ENCODE measurements at regions not wholly inside any gene's neighbourhood (a gene's known extent, or its start where the extent isn't known, plus 50 kb on each side); places are given as distances from the start of the nearest gene placed in this dataset.

DNA sequence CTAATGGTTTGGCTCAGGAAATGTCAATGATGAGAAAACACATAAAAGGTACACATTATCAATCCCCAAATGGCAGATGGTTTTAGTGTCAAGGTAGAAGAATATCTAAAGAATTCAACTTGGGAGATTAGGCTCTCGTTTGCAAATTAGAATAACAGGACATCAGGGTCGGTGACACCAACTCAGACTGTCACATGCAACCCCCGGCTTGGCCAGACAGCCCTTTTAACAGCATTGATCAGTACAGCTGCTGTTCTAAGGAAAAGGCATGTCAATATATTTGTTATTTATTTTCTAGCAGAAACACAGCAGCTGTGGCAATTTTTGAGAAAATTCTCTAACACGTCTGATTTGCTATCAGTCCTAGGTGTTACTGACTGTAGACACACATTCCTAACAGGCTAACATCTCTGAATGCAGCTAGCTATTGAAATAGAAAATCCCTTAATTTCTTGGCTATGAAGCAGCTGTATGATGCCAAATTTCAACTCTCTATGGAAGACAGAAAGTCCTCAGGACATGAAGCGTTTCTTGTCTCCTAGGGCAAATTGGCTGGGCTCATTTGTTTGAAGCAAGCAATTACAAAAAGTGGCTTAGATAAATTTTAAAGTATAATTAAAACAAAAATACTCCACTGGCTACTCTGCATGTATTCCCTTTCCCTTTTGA is 269.0 kb upstream of the CXXC4 start:
- Histone ChIP-seq H3K36me3 (ENCODE audit: insufficient read depth in 1 of 2, low read depth in 1 of 2) (no peaks in the 10 kb centered on the region), H3K9me3 (no peaks in the 10 kb centered on the region), H3K27me3 (ENCODE audit: insufficient read depth in 3 of 3, low read length in 2 of 3) (no peaks in the 10 kb centered on the region), H3K4me1 (no peaks in the 10 kb centered on the region), H3K4me3 (no peak overlapping the region), H3K27ac (no peak overlapping the region)
- TF ChIP-seq, protein P1, sequence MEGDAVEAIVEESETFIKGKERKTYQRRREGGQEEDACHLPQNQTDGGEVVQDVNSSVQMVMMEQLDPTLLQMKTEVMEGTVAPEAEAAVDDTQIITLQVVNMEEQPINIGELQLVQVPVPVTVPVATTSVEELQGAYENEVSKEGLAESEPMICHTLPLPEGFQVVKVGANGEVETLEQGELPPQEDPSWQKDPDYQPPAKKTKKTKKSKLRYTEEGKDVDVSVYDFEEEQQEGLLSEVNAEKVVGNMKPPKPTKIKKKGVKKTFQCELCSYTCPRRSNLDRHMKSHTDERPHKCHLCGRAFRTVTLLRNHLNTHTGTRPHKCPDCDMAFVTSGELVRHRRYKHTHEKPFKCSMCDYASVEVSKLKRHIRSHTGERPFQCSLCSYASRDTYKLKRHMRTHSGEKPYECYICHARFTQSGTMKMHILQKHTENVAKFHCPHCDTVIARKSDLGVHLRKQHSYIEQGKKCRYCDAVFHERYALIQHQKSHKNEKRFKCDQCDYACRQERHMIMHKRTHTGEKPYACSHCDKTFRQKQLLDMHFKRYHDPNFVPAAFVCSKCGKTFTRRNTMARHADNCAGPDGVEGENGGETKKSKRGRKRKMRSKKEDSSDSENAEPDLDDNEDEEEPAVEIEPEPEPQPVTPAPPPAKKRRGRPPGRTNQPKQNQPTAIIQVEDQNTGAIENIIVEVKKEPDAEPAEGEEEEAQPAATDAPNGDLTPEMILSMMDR (IDR thresholded peaks at IDR 0.05), result no peak
- intact Hi-C loops (cut with DNase I), result no loop called here
- no peak for ATAC-seq
- no peak for DNase-seq
- 8 to 12% (median 9%) methylated on average over 5 of the region's 5 CpGs for WGBS, 3 donors

DNA sequence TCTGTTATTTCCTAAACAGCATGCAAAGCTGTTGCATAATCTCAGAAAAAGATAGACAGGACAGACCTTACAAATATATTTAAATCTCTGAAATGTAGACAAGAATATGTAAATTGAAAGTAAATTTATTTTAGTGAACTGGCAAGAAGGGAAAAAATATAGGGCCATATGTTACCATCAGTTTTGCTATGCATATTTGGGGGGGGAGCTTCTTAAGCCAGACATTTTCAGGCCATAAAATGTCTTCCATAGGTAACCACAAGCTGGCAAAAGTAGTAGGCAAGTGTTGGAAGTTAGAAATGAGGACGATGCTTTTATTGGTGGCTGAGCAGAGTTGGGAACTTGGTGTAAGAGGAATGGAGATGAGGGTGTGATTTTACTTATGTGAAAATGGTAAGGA is 272.0 kb upstream of the CXXC4 start:
- no peaks in the 10 kb centered on the region for H3K36me3 ChIP-seq (ENCODE audit: insufficient read depth in 1 of 2, low read depth in 1 of 2)
- TF ChIP-seq, protein P1 (IDR thresholded peaks at IDR 0.05), result no peak
- DNase-seq (no peak), ATAC-seq (no peak)
- H3K27ac ChIP-seq, result no peak overlapping the region
- no peak overlapping the region for H3K4me3 ChIP-seq
- H3K9me3 ChIP-seq, result no peaks in the 10 kb centered on the region
- no peaks in the 10 kb centered on the region for H3K27me3 ChIP-seq (ENCODE audit: insufficient read depth in 3 of 3, low read length in 2 of 3)
- no peaks in the 10 kb centered on the region for H3K4me1 ChIP-seq
- intact Hi-C loops (cut with DNase I), result no loop called here
- WGBS, 3 donors, result 81 to 85% (median 82%) methylated on average over 1 of the region's 1 CpG

DNA sequence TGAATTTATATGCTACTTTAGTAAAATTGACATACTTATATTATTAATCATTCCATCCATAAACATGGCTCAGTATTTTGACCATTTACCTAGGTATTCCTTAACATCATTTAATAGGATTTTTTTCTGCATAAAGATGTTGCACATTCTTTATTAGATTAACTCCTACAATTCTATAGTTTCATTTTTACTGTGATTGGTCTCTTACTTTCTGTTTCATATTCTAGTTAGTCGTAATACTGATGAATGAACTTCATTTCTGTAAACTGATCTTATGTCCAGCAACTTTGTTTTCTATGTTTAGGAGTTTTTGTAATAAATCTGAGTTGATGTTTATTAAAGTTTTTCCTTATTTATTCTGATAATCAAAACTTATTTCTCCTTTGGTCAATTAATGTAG is 278.2 kb upstream of the CXXC4 start:
- DNase-seq, result no peak
- Histone ChIP-seq H3K27me3 (ENCODE audit: insufficient read depth in 3 of 3, low read length in 2 of 3) (no peaks in the 10 kb centered on the region), H3K36me3 (ENCODE audit: insufficient read depth in 1 of 2, low read depth in 1 of 2) (no peaks in the 10 kb centered on the region), H3K27ac (no peak overlapping the region), H3K9me3 (no peaks in the 10 kb centered on the region), H3K4me3 (no peak overlapping the region), H3K4me1 (no peaks in the 10 kb centered on the region)
- intact Hi-C loops (cut with DNase I), result no loop called here
- TF ChIP-seq, protein P1 (IDR thresholded peaks at IDR 0.05), result no peak
- no peak for ATAC-seq
- 49 to 72% (median 58%) methylated on average over 1 of the region's 1 CpG for WGBS, 3 donors

DNA sequence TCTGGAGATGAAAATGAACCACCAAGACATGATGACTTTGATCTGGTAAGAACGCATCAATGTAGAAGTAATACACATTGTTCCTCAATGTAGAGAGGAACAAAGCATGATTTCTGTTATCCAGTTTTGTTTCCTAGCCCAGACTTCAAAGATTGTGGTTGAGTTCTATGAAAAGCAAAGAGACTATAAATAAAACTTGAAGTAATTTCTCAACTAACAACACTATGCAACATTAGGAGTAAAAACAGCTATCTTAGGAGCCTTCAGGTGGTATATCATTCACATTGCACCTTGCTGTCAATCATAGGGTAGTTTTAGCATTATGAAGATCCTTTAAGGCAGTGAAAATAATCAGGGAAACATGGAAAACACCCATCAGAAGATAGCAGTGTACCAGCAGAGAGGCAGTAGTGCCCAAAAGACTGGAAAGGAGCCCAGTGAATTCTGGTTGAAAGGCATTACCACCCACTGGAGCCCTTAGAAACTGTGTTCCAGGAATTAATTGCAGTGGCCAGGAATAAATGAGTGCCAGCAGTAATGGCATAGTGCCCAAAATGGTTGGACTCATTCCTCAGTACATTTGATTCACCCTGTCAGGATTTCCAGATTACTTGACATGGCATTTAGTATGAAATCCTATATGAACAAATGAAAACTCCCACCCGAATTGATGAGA is 300.7 kb upstream of the CXXC4 start:
- Histone ChIP-seq H3K4me1 (no peaks in the 10 kb centered on the region), H3K27me3 (ENCODE audit: insufficient read depth in 3 of 3, low read length in 2 of 3) (no peaks in the 10 kb centered on the region), H3K4me3 (no peak overlapping the region), H3K36me3 (ENCODE audit: insufficient read depth in 1 of 2, low read depth in 1 of 2) (no peaks in the 10 kb centered on the region), H3K27ac (no peak overlapping the region), H3K9me3 (no peaks in the 10 kb centered on the region)
- ATAC-seq, result no peak
- intact Hi-C loops (cut with DNase I), result no loop called here
- WGBS, 3 donors, result 12 to 39% (median 13%) methylated on average over 2 of the region's 2 CpGs
- TF ChIP-seq, protein P1 (IDR thresholded peaks at IDR 0.05), result no peak
- DNase-seq, result no peak

Data from psoas muscle (tissue), 7 donors.